TTC549 (cell line): ENCODE measurements at regions not wholly inside any gene's neighbourhood (a gene's known extent, or its start where the extent isn't known, plus 50 kb on each side); places are given as distances from the start of the nearest gene placed in this dataset.

Source experiments
- FAIRE-seq: peaks from 2 replicates; lab custom pipeline; 2012; peaks lifted over from hg19 to GRCh38; lab: Jason Lieb, UNC

GRCh38 chr7:25636168-25636567 is 407.9 kb upstream of the NPVF start:
- FAIRE-seq = no peak

GRCh38 chr7:25636871-25637283 is 408.6 kb upstream of the NPVF start:
- no peak for FAIRE-seq

GRCh38 chr7:25638068-25638467 is 409.8 kb upstream of the NPVF start:
- no peak for FAIRE-seq

GRCh38 chr7:25638590-25639244 is 410.4 kb upstream of the NPVF start:
- no peak for FAIRE-seq

GRCh38 chr7:25642849-25643248 is 414.6 kb upstream of the NPVF start:
- FAIRE-seq = no peak

- FAIRE-seq = no peak
Observed at GRCh38 chr7:25643286-25643685, 415.0 kb upstream of the NPVF start.

GRCh38 chr7:25643770-25644394 is 415.6 kb upstream of the NPVF start:
- no peak for FAIRE-seq

- no peak for FAIRE-seq
Observed at GRCh38 chr7:25646726-25647413, 418.6 kb upstream of the NPVF start.

GRCh38 chr7:25647872-25648271 is 419.6 kb upstream of the NPVF start:
- no peak for FAIRE-seq

- no peak for FAIRE-seq
Observed at GRCh38 chr7:25652366-25652765, 424.1 kb upstream of the NPVF start.

- no peak for FAIRE-seq
Observed at GRCh38 chr7:25653384-25653783, 425.1 kb upstream of the NPVF start.

GRCh38 chr7:25656071-25656470 is 427.8 kb upstream of the NPVF start:
- no peak for FAIRE-seq

GRCh38 chr7:25656581-25657026 is 428.3 kb upstream of the NPVF start:
- no peak for FAIRE-seq

- peak; percentile 84 for FAIRE-seq
Observed at GRCh38 chr7:25658375-25658774, 430.1 kb upstream of the NPVF start.

- FAIRE-seq = no peak
Observed at GRCh38 chr7:25659841-25660240, 431.6 kb upstream of the NPVF start.

- peak; percentile 29 for FAIRE-seq
Observed at GRCh38 chr7:25662841-25663800, 434.8 kb upstream of the NPVF start.

GRCh38 chr7:25663877-25664276 is 435.6 kb upstream of the NPVF start:
- no peak for FAIRE-seq

- no peak for FAIRE-seq
Observed at GRCh38 chr7:25664593-25664992, 436.3 kb upstream of the NPVF start.

GRCh38 chr7:25665374-25665773 is 437.1 kb upstream of the NPVF start:
- FAIRE-seq = peak; percentile 15

- FAIRE-seq = peak; percentile 88
Observed at GRCh38 chr7:25665903-25666670, 437.8 kb upstream of the NPVF start.

- no peak for FAIRE-seq
Observed at GRCh38 chr7:25666671-25667060, 438.4 kb upstream of the NPVF start.
